Astrocyte (in vitro differentiated cells and primary cell): ENCODE measurements at regions not wholly inside any gene's neighbourhood (a gene's known extent, or its start where the extent isn't known, plus 50 kb on each side); places are given as distances from the start of the nearest gene placed in this dataset.

ENCODE experiments used
- DNase-seq: peaks from one replicate; pipeline ENCODE4 v3.0.0-alpha.2; 2010; ENCODE audit warnings: low read depth
- FAIRE-seq: peaks from 2 replicates; lab custom pipeline; 2011; peaks lifted over from hg19 to GRCh38; lab: Jason Lieb, UNC
- H2AFZ ChIP-seq: 2 replicates; pipeline ENCODE4 v1.6.0; 2012; ENCODE audit warnings: low read depth, low read length, inconsistent platforms
- H3K27ac ChIP-seq: 2 replicates; pipeline ENCODE4 v1.5.1; 2011; ENCODE audit warnings: low read depth, low read length, inconsistent platforms
- H3K27me3 ChIP-seq: 2 replicates; pipeline ENCODE4 v1.6.0; 2011; ENCODE audit warnings: low read length, inconsistent platforms; ENCODE audit not compliant: insufficient read depth
- H3K36me3 ChIP-seq: 2 replicates; pipeline ENCODE4 v1.5.1; 2011; ENCODE audit warnings: low read length, inconsistent platforms; ENCODE audit not compliant: insufficient read depth
- H3K4me1 ChIP-seq: 2 replicates; pipeline ENCODE4 v1.5.1; 2011; ENCODE audit warnings: low read length, inconsistent platforms; ENCODE audit not compliant: insufficient read depth
- H3K4me2 ChIP-seq: 2 replicates; pipeline ENCODE4 v1.6.0; 2012; ENCODE audit warnings: low read length, inconsistent platforms
- H3K4me3 ChIP-seq: 2 replicates; pipeline ENCODE4 v1.5.1; 2011; ENCODE audit warnings: low read depth, mild to moderate bottlenecking, low read length, inconsistent platforms; ENCODE audit not compliant: insufficient read depth
- H3K79me2 ChIP-seq: 2 replicates; pipeline ENCODE4 v1.6.0; 2012; ENCODE audit warnings: mild to moderate bottlenecking, low read length, inconsistent platforms; ENCODE audit not compliant: insufficient read depth
- H3K9ac ChIP-seq: 2 replicates; pipeline ENCODE4 v1.6.0; 2012; ENCODE audit warnings: mild to moderate bottlenecking, low read length, inconsistent platforms
- H3K9me3 ChIP-seq: 2 replicates; pipeline ENCODE4 v1.5.1; 2012; ENCODE audit warnings: low read depth, mild to moderate bottlenecking, low read length, inconsistent platforms; ENCODE audit not compliant: insufficient read depth
- H4K20me1 ChIP-seq: 2 replicates; pipeline ENCODE4 v1.6.0; 2012; ENCODE audit warnings: low read length, inconsistent platforms; ENCODE audit not compliant: insufficient read depth
- H3K27ac Mint-ChIP-seq: one replicate; pipeline ENCODE4 v1.8.0; 2021; ENCODE audit warnings: mild to moderate bottlenecking, mixed read lengths; ENCODE audit not compliant: unreplicated experiment
- H3K27me3 Mint-ChIP-seq: one replicate; pipeline ENCODE4 v1.8.0; 2021; ENCODE audit warnings: low read depth, mixed read lengths; ENCODE audit not compliant: unreplicated experiment
- H3K36me3 Mint-ChIP-seq: one replicate; pipeline ENCODE4 v1.8.0; 2021; ENCODE audit warnings: low read depth, mixed read lengths; ENCODE audit not compliant: unreplicated experiment
- H3K4me1 Mint-ChIP-seq: one replicate; pipeline ENCODE4 v1.8.0; 2021; ENCODE audit warnings: low read depth, mixed read lengths; ENCODE audit not compliant: unreplicated experiment
- H3K4me3 Mint-ChIP-seq: one replicate; pipeline ENCODE4 v1.8.0; 2021; ENCODE audit warnings: mild to moderate bottlenecking, moderate library complexity, mixed read lengths; ENCODE audit not compliant: unreplicated experiment
- H3K9me3 Mint-ChIP-seq: one replicate; pipeline ENCODE4 v1.8.0; 2021; ENCODE audit warnings: mild to moderate bottlenecking, mixed read lengths; ENCODE audit not compliant: unreplicated experiment
- EZH2 ChIP-seq: IDR thresholded peaks from 2 replicates; pipeline ENCODE4 v1.6.1; 2012; ENCODE audit warnings: mild to moderate bottlenecking, low read length, inconsistent platforms; ENCODE audit not compliant: insufficient read depth
- TF ChIP-seq, protein P1 (sequence below): IDR thresholded peaks from 2 replicates; pipeline ENCODE4 v1.5.1; 2011; ENCODE audit warnings: low read depth, mild to moderate bottlenecking, inconsistent platforms, low read length, moderate library complexity; ENCODE audit not compliant: insufficient read depth

DNA sequence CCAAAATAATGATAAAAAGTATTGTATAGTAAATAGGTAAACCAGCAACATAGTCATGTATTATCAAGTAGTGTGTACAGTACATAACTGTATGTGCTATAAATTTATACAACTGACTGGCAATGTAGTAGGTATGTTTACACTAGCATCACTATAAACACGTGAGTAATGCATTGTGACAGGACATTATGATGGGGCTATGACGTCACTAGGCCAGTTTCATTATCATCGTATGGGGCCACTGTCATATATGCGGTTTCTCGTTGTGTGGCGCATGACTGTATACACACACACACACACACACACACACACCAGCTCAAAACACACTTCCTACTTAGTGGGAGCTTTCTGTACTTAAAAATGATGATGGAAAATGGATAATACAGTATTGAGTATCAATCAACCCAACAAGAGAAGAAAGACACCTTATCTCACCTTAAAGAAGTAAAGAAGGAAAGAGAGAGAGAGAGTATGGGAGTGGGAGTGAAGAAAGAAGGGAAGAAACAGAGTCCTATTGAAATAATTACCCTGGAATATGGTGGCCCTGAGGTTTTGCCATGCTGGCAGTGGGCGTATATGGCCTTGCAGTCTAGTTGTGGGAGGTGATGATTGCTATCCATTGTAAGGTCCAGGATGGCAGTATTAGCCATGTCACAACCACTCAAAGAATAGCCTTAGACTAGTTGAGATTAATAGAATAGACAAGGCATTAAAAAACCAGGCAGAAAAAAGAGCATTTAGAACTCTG is 186.4 kb upstream of the ZNF521 start:
- Mint-ChIP-seq H3K27ac (no peak overlapping the region), H3K4me3 (no peak overlapping the region), H3K9me3 (peaks cover 3% of the 10 kb centered on the region)

DNA sequence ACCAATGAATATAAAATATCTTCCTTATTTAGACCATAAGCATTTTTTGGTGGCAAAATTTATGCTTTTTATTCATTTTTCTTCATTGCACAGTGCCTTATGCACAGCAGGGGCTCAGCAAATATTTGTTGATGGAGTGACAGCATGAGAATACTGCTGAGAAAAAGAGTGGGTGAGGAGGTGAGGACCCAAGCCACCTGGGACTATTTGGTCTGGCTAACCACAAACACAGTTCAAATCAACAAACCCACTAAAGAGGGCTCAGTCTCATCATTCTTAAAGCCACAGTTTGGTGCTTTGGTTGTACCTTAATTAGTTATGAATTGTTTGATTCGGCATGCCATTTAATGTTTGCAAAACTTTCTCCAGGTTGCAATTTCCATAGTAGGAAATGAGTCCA is 183.5 kb upstream of the ZNF521 start:
- Histone ChIP-seq H3K27me3 (no peaks in the 10 kb centered on the region), H3K4me3 (no peak overlapping the region), H3K4me1 (no peaks in the 10 kb centered on the region), H4K20me1 (no peaks in the 10 kb centered on the region), H3K27ac (no peak overlapping the region), H3K36me3 (no peaks in the 10 kb centered on the region), H3K79me2 (no peaks in the 10 kb centered on the region), H3K4me2 (no peak overlapping the region), H3K9ac (no peak overlapping the region), H3K9me3 (no peaks in the 10 kb centered on the region), H2AFZ (no peak overlapping the region)
- TF ChIP-seq EZH2, result no peak
- TF ChIP-seq, protein P1, sequence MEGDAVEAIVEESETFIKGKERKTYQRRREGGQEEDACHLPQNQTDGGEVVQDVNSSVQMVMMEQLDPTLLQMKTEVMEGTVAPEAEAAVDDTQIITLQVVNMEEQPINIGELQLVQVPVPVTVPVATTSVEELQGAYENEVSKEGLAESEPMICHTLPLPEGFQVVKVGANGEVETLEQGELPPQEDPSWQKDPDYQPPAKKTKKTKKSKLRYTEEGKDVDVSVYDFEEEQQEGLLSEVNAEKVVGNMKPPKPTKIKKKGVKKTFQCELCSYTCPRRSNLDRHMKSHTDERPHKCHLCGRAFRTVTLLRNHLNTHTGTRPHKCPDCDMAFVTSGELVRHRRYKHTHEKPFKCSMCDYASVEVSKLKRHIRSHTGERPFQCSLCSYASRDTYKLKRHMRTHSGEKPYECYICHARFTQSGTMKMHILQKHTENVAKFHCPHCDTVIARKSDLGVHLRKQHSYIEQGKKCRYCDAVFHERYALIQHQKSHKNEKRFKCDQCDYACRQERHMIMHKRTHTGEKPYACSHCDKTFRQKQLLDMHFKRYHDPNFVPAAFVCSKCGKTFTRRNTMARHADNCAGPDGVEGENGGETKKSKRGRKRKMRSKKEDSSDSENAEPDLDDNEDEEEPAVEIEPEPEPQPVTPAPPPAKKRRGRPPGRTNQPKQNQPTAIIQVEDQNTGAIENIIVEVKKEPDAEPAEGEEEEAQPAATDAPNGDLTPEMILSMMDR, result no peak
- H3K27ac Mint-ChIP-seq, result no peak overlapping the region
- H3K27me3 Mint-ChIP-seq, result no peaks in the 10 kb centered on the region
- H3K36me3 Mint-ChIP-seq, result no peaks in the 10 kb centered on the region
- FAIRE-seq, result no peak
- H3K4me1 Mint-ChIP-seq, result peaks cover 4% of the 10 kb centered on the region
- H3K9me3 Mint-ChIP-seq, result peaks cover 10% of the 10 kb centered on the region
- no peak overlapping the region for H3K4me3 Mint-ChIP-seq
- no peak for DNase-seq

More for the DNA sequence above, 186.4 kb upstream of the ZNF521 start:
- DNase-seq (no peak), FAIRE-seq (no peak)
- H3K4me2 ChIP-seq, result no peak overlapping the region
- Mint-ChIP-seq H3K36me3 (no peaks in the 10 kb centered on the region), H3K27me3 (no peaks in the 10 kb centered on the region), H3K4me1 (no peaks in the 10 kb centered on the region)
- no peaks in the 10 kb centered on the region for H3K9me3 ChIP-seq
- no peak overlapping the region for H3K4me3 ChIP-seq
- no peaks in the 10 kb centered on the region for H3K27me3 ChIP-seq
- no peaks in the 10 kb centered on the region for H4K20me1 ChIP-seq
- H2AFZ ChIP-seq, result no peak overlapping the region
- H3K4me1 ChIP-seq, result no peaks in the 10 kb centered on the region
- no peaks in the 10 kb centered on the region for H3K36me3 ChIP-seq
- no peak overlapping the region for H3K27ac ChIP-seq
- TF ChIP-seq, protein P1, result no peak
- TF ChIP-seq EZH2, result no peak
- no peaks in the 10 kb centered on the region for H3K79me2 ChIP-seq
- no peak overlapping the region for H3K9ac ChIP-seq

DNA sequence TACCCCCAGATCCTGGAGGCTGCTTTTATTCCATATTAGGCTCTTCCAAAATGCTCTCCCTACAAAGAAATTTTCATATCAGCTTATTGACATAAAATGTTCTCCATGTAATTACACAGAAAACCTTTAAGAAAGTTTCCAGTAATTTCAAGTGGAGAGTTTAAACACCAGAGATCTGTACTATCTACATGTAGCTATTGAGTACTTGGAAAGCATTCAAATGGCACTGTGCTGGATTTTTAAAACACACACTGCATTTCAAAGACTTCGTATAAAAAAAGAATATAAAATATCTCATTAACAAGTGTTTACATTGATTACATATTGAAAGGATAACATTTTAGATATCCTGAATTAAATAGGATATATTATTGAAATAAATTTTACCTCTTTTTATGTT is 182.4 kb upstream of the ZNF521 start:
- Mint-ChIP-seq H3K27me3 (no peaks in the 10 kb centered on the region), H3K36me3 (no peaks in the 10 kb centered on the region), H3K4me3 (no peak overlapping the region), H3K9me3 (peaks cover 10% of the 10 kb centered on the region), H3K27ac (no peak overlapping the region), H3K4me1 (peaks cover 4% of the 10 kb centered on the region)
- Histone ChIP-seq H2AFZ (no peak overlapping the region), H4K20me1 (no peaks in the 10 kb centered on the region), H3K27ac (no peak overlapping the region), H3K4me2 (no peak overlapping the region), H3K79me2 (no peaks in the 10 kb centered on the region), H3K9ac (no peak overlapping the region), H3K9me3 (no peaks in the 10 kb centered on the region), H3K4me1 (no peaks in the 10 kb centered on the region), H3K36me3 (no peaks in the 10 kb centered on the region), H3K27me3 (no peaks in the 10 kb centered on the region), H3K4me3 (no peak overlapping the region)
- DNase-seq, result no peak
- no peak for TF ChIP-seq EZH2
- TF ChIP-seq, protein P1, result no peak
- FAIRE-seq, result no peak
